ENCODE measurements at regions not wholly inside any gene's neighbourhood (a gene's known extent, or its start where the extent isn't known, plus 50 kb on each side); places are given as distances from the start of the nearest gene placed in this dataset.
A peak's percentile ranks its signal among the peaks of the same experiment; 100 is the strongest.
"Not testable (repeated sequence)": the region's sequence is repeated elsewhere in the genome, so short reads cannot be mapped to it uniquely, and the experiment has no call there.

DNA sequence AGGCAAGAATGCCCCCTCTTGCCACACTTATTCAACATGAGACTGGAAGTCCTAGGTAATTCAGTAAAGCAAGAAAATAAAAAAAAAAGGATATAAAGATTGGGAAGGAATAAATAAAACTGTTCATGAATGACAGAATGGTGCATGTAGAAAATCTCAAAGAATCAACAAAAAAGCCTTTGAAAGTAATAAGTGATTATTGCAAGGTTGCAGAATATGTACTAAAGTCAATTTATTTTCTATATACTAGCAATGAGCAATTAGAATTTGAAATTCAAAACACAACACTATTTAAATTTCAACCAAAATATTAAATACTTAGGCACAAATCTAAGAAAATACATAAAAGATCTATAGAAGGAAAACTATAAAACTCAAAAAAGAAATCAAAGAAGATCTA, 58.6 kb downstream of the MAGEA10 start:
- no peak for ATAC-seq
- Histone ChIP-seq H3K36me3 (no peaks in the 10 kb centered on the region), H3K4me3 (no peak overlapping the region), H3K9me3 (no peaks in the 10 kb centered on the region), H3K27ac (no peak overlapping the region), H3K27me3 (ENCODE audit: low read depth) (no peaks in the 10 kb centered on the region), H3K4me1 (no peaks in the 10 kb centered on the region)
- TF ChIP-seq, protein P1, sequence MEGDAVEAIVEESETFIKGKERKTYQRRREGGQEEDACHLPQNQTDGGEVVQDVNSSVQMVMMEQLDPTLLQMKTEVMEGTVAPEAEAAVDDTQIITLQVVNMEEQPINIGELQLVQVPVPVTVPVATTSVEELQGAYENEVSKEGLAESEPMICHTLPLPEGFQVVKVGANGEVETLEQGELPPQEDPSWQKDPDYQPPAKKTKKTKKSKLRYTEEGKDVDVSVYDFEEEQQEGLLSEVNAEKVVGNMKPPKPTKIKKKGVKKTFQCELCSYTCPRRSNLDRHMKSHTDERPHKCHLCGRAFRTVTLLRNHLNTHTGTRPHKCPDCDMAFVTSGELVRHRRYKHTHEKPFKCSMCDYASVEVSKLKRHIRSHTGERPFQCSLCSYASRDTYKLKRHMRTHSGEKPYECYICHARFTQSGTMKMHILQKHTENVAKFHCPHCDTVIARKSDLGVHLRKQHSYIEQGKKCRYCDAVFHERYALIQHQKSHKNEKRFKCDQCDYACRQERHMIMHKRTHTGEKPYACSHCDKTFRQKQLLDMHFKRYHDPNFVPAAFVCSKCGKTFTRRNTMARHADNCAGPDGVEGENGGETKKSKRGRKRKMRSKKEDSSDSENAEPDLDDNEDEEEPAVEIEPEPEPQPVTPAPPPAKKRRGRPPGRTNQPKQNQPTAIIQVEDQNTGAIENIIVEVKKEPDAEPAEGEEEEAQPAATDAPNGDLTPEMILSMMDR (IDR thresholded peaks at IDR 0.05) = no peak
- intact Hi-C loops (cut with DNase I) = no loop called here
- DNase-seq = no peak

DNA sequence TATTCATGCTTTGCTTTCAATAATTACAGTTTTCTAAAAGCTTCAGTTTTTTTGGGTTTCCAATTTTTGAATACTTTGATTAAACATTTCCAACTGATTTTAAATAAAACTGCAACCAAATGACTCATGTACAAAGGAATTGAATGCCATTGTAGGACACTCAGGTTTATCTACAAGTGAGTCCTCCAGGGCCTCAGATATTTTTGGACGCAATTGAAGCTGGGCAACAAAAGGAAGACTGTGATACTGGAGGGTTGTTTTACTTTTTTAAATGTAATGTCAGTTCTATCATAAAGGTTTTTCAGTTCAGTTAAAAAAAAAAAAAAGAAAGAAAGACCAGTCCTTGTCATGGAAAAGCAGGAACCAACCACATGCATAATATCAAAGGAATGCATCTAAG, 64.2 kb downstream of the MAGEA10 start:
- Histone ChIP-seq H3K4me1 (no peaks in the 10 kb centered on the region), H3K9me3 (no peaks in the 10 kb centered on the region), H3K27me3 (ENCODE audit: low read depth) (no peaks in the 10 kb centered on the region), H3K4me3 (no peak overlapping the region), H3K27ac (no peak overlapping the region), H3K36me3 (no peaks in the 10 kb centered on the region)
- intact Hi-C loops (cut with DNase I) = no loop called here
- TF ChIP-seq, protein P1 (IDR thresholded peaks at IDR 0.05) = no peak
- ATAC-seq (no peak), DNase-seq (no peak)

DNA sequence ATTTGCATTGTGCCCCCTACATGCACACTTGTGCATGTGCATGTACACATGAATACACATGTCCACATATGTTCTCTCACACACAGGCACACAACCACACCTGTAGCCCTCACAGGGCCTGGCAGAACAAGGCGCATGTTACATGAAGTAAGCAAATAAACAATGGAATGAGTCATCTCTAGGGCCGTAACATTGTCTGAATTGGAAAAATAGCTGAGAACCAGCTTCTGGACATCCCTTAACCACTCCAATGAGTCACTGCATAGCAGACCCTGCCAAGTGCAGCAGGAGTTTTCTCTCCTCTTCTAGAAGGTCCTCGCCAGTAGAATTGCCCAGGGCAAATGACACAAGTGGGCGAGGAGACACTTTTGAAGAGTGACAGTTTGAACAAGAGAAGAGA, 66.1 kb downstream of the MAGEA10 start:
- TF ChIP-seq, protein P1 (IDR thresholded peaks at IDR 0.05) = no peak
- ATAC-seq = peak in 1 of 2 donors; percentile 16
- Histone ChIP-seq H3K36me3 (no peaks in the 10 kb centered on the region), H3K27me3 (ENCODE audit: low read depth) (no peaks in the 10 kb centered on the region), H3K9me3 (no peaks in the 10 kb centered on the region), H3K4me1 (no peaks in the 10 kb centered on the region), H3K4me3 (no peak overlapping the region), H3K27ac (no peak overlapping the region)
- no peak for DNase-seq
- intact Hi-C loops (cut with DNase I) = no loop called here

DNA sequence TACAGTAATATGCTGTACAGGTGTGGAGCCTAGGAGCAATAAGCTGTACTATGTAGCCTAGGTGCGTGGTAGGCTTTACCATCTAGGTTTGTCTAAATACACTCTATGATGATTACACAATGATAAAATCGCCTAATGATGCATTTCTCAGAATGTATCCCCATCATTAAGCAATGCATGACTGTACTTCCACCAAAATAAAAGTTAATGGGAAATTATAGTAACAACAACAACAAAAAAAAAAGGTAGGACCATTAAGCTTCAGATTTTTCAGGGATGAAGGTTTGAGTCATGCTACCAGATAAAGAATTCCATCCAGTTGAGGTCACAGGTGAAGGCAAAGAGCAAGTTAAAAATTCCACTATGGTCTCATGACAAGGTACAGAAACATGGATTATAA, 68.2 kb downstream of the MAGEA10 start:
- intact Hi-C loops (cut with DNase I) = no loop called here
- H3K27me3 ChIP-seq (ENCODE audit: low read depth) = no peaks in the 10 kb centered on the region
- H3K4me3 ChIP-seq = no peak overlapping the region
- TF ChIP-seq, protein P1 (IDR thresholded peaks at IDR 0.05) = no peak
- H3K27ac ChIP-seq = no peak overlapping the region
- no peak for ATAC-seq
- no peaks in the 10 kb centered on the region for H3K9me3 ChIP-seq
- DNase-seq = no peak
- H3K36me3 ChIP-seq = no peaks in the 10 kb centered on the region
- H3K4me1 ChIP-seq = no peaks in the 10 kb centered on the region

DNA sequence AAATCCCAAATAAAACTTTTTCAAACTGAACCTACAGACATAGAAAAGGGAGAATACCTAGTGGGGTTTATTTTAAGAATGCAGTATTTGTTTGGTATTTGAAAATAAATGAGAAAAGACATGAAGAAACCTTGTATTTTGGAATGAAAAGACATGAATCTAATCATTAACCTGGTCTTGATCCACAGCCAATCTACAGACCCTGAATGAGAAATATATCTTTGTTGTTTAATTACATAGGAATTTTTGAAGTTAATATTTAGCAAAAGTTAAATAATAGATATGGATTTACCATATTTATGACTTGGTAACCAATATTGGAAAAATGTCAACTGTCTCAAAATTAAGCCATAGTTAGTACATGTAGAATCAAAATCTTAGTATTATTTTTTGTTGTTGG, 76.8 kb downstream of the MAGEA10 start:
- intact Hi-C loops (cut with DNase I) = no loop called here
- TF ChIP-seq, protein P1 (IDR thresholded peaks at IDR 0.05) = no peak
- ATAC-seq = no peak

DNA sequence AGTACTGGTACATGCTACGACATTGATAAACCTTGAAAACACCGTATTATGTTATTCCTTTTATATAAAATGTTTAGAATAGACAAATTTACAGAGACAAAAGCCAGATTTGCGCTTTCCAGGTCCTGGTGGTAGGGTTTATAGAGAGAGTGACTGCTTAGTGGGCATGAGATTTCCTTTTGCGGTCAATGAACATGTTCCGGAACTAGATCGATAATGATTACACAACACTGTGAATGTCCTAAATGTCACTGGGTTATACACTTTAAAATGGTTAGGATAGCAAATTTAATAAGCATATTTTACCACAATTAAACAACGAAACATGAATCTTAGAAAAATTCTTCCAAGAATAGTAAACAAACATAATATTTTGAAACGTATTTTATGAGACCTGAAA, 77.3 kb downstream of the MAGEA10 start:
- TF ChIP-seq, protein P1 (IDR thresholded peaks at IDR 0.05) = no peak
- H3K36me3 ChIP-seq = no peaks in the 10 kb centered on the region
- H3K4me3 ChIP-seq = no peak overlapping the region
- no peaks in the 10 kb centered on the region for H3K9me3 ChIP-seq
- H3K27ac ChIP-seq = no peak overlapping the region
- H3K4me1 ChIP-seq = no peaks in the 10 kb centered on the region
- no peaks in the 10 kb centered on the region for H3K27me3 ChIP-seq (ENCODE audit: low read depth)
- ATAC-seq (no peak), DNase-seq (no peak)
- intact Hi-C loops (cut with DNase I) = no loop called here

More for the DNA sequence above, 76.8 kb downstream of the MAGEA10 start:
- H3K36me3 ChIP-seq = no peaks in the 10 kb centered on the region
- no peak overlapping the region for H3K4me3 ChIP-seq
- H3K27me3 ChIP-seq (ENCODE audit: low read depth) = no peaks in the 10 kb centered on the region
- no peak overlapping the region for H3K27ac ChIP-seq
- H3K9me3 ChIP-seq = no peaks in the 10 kb centered on the region
- DNase-seq = no peak
- no peaks in the 10 kb centered on the region for H3K4me1 ChIP-seq

DNA sequence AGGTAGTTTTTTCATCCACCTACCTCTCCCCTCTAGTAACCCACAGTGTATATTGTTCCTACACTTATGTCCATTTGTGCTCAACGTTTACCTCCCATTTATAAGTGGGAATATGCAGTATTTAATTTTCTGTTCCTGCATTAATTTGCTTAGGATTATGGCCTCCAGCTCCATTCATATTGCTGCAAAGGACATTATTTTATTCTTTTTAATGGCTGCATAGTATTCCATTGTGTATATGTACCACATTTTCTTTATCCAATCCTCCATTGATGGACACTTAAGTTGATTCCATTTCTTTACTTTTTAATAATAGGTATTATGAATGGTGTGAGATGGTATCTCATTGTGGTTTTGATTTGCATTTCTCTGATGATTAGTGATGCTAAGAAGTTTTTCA, 76.1 kb upstream of the GABRE start:
- not testable (repeated sequence) for H3K27me3 ChIP-seq (ENCODE audit: low read depth)

More for the DNA sequence above, 76.1 kb upstream of the GABRE start:
- H3K27ac ChIP-seq; H3K4me1 ChIP-seq; H3K4me3 ChIP-seq; DNase-seq; intact Hi-C loops (cut with DNase I); ATAC-seq; H3K9me3 ChIP-seq; H3K36me3 ChIP-seq: not testable (repeated sequence)
